ENCODE measurements at regions not wholly inside any gene's neighbourhood (a gene's known extent, or its start where the extent isn't known, plus 50 kb on each side); places are given as distances from the start of the nearest gene placed in this dataset.

- no peak for TF ChIP-seq EZH2 (IDR thresholded peaks at IDR 0.05; ENCODE audit: borderline replicate concordance, insufficient read depth, low read depth, low read length, poor library complexity, severe bottlenecking)
- TF ChIP-seq CTCF (IDR thresholded peaks at IDR 0.05), result no peak
- no peaks in the 10 kb centered on the region for H3K4me1 Mint-ChIP-seq
- Histone ChIP-seq H3K4me3 (ENCODE audit: control extremely low read depth in 1 of 5, extremely low read depth in 1 of 5, insufficient read depth in 1 of 5, low read depth in 2 of 5, low read length in 4 of 5) (no peak overlapping the region), H3K4me2 (replicated peaks; ENCODE audit: low read depth, low read length, poor library complexity, severe bottlenecking) (no peak overlapping the region), H3K9ac (ENCODE audit: low read length) (no peak overlapping the region), H3K4me1 (ENCODE audit: control insufficient read depth in 2 of 2, insufficient read depth in 2 of 2, low read length in 2 of 2) (no peaks in the 10 kb centered on the region), H2AFZ (ENCODE audit: insufficient read depth, low read depth, low read length, poor library complexity, severe bottlenecking) (no peak overlapping the region), H3K36me3 (replicated peaks in 1 of 2; ENCODE audit: control extremely low read depth in 1 of 2, control insufficient read depth in 1 of 2, extremely low read depth in 1 of 2, insufficient read depth in 2 of 2, low read length in 1 of 2) (no peaks in the 10 kb centered on the region), H3K79me2 (ENCODE audit: control insufficient read depth, insufficient read depth, low read length) (no peaks in the 10 kb centered on the region), H3K9me3 (ENCODE audit: control extremely low read depth in 1 of 3, control insufficient read depth in 2 of 3, insufficient read depth in 1 of 3, low read length in 2 of 3) (no peaks in the 10 kb centered on the region), H4K20me1 (ENCODE audit: control insufficient read depth, insufficient read depth, low read length, poor library complexity, severe bottlenecking) (no peaks in the 10 kb centered on the region), H3K27me3 (replicated peaks in 1 of 4; ENCODE audit: control extremely low read depth in 1 of 4, control insufficient read depth in 3 of 4, insufficient read depth in 4 of 4, low read length in 3 of 4) (peaks cover 0 to 4% (median 0%) of the 10 kb centered on the region in 4 experiments), H3K27ac (ENCODE audit: low read length in 2 of 2) (no peak overlapping the region)
- ChIA-PET CTCF (no interaction called here), POLR2A (no interaction called here)
- no peak overlapping the region for H3K4me3 Mint-ChIP-seq
- intact Hi-C loops (cut with micrococcal nuclease), result no loop called here
- H3K9me3 Mint-ChIP-seq (ENCODE audit: insufficient read depth), result no peaks in the 10 kb centered on the region
- H3K27ac Mint-ChIP-seq, result no peak overlapping the region
- no peak for ATAC-seq (ENCODE audit: low read depth)
- DNase-seq, result no peak
- WGBS (ENCODE audit: insufficient coverage), result 97% methylated on average over 3 of the region's 4 CpGs
- H3K27me3 Mint-ChIP-seq, result peaks cover 19% of the 10 kb centered on the region
These were observed 163.9 kb downstream of the HIPK3 start for GRCh38 chr11:33420959-33421566.

- H3K4me3 ChIP-seq (ENCODE audit: control extremely low read depth in 1 of 5, extremely low read depth in 1 of 5, insufficient read depth in 1 of 5, low read depth in 2 of 5, low read length in 4 of 5), result no peak overlapping the region
- ATAC-seq (ENCODE audit: low read depth), result no peak
- WGBS (ENCODE audit: insufficient coverage), result no CpG with 5 or more reads among the region's 4 CpGs
- no peak overlapping the region for H3K4me2 ChIP-seq (replicated peaks; ENCODE audit: low read depth, low read length, poor library complexity, severe bottlenecking)
- H3K4me1 Mint-ChIP-seq, result no peaks in the 10 kb centered on the region
- CTCF ChIA-PET, result no interaction called here
- H3K27ac Mint-ChIP-seq, result no peak overlapping the region
- H3K27ac ChIP-seq (ENCODE audit: low read length in 2 of 2), result no peak overlapping the region
- no peak for DNase-seq
- peaks cover 0 to 4% (median 0%) of the 10 kb centered on the region in 4 experiments for H3K27me3 ChIP-seq (replicated peaks in 1 of 4; ENCODE audit: control extremely low read depth in 1 of 4, control insufficient read depth in 3 of 4, insufficient read depth in 4 of 4, low read length in 3 of 4)
- TF ChIP-seq EZH2 (IDR thresholded peaks at IDR 0.05; ENCODE audit: borderline replicate concordance, insufficient read depth, low read depth, low read length, poor library complexity, severe bottlenecking) (no peak), CTCF (IDR thresholded peaks at IDR 0.05) (no peak)
- no peaks in the 10 kb centered on the region for H3K36me3 ChIP-seq (replicated peaks in 1 of 2; ENCODE audit: control extremely low read depth in 1 of 2, control insufficient read depth in 1 of 2, extremely low read depth in 1 of 2, insufficient read depth in 2 of 2, low read length in 1 of 2)
- POLR2A ChIA-PET, result no interaction called here
- H3K27me3 Mint-ChIP-seq, result peaks cover 23% of the 10 kb centered on the region
- no peak overlapping the region for H2AFZ ChIP-seq (ENCODE audit: insufficient read depth, low read depth, low read length, poor library complexity, severe bottlenecking)
- no peak overlapping the region for H3K9ac ChIP-seq (ENCODE audit: low read length)
- H3K9me3 ChIP-seq (ENCODE audit: control extremely low read depth in 1 of 3, control insufficient read depth in 2 of 3, insufficient read depth in 1 of 3, low read length in 2 of 3), result no peaks in the 10 kb centered on the region
- H3K4me1 ChIP-seq (ENCODE audit: control insufficient read depth in 2 of 2, insufficient read depth in 2 of 2, low read length in 2 of 2), result no peaks in the 10 kb centered on the region
- H3K9me3 Mint-ChIP-seq (ENCODE audit: insufficient read depth), result no peaks in the 10 kb centered on the region
- no peaks in the 10 kb centered on the region for H4K20me1 ChIP-seq (ENCODE audit: control insufficient read depth, insufficient read depth, low read length, poor library complexity, severe bottlenecking)
- H3K79me2 ChIP-seq (ENCODE audit: control insufficient read depth, insufficient read depth, low read length), result no peaks in the 10 kb centered on the region
- H3K4me3 Mint-ChIP-seq, result no peak overlapping the region
- intact Hi-C loops (cut with micrococcal nuclease), result no loop called here
These were observed 162.7 kb downstream of the HIPK3 start for GRCh38 chr11:33419924-33420323.

Measured in B cell (primary cell).